Brain microvascular endothelial cell (primary cell): ENCODE measurements at regions not wholly inside any gene's neighbourhood (a gene's known extent, or its start where the extent isn't known, plus 50 kb on each side); places are given as distances from the start of the nearest gene placed in this dataset.
A peak's percentile ranks its signal among the peaks of the same experiment; 100 is the strongest.

Experiments used
- DNase-seq: peaks from one replicate; pipeline ENCODE4 v3.0.0-alpha.2; 2020
- H3K27ac ChIP-seq: fragments of 250-450 bp; sonication (Bioruptor Pico); 2 replicates; pipeline ENCODE4 v1.5.1; 2020; ENCODE audit warnings: mild to moderate bottlenecking, moderate library complexity
- H3K27me3 ChIP-seq: fragments of 250-450 bp; sonication (Bioruptor Pico); replicated peaks from 2 replicates; pipeline ENCODE4 v1.5.1; 2020; ENCODE audit warnings: mild to moderate bottlenecking
- H3K36me3 ChIP-seq: fragments of 250-450 bp; sonication (Bioruptor Pico); replicated peaks from 2 replicates; pipeline ENCODE4 v1.5.1; 2020; ENCODE audit warnings: mild to moderate bottlenecking
- H3K4me3 ChIP-seq: 2 replicates; pipeline ENCODE4 v1.5.1; 2011; ENCODE audit warnings: low read depth, mild to moderate bottlenecking, control low read depth, low read length, moderate library complexity
- in situ Hi-C: cut with HindIII; loops from 2 replicates; pipeline ENCODE4 v1.10.0; 2017; ENCODE audit warnings: low sequenced_read_pairs, low pct_ligation_motif_present
- TF ChIP-seq, protein P1 (sequence below): IDR thresholded peaks from 2 replicates; pipeline ENCODE4 v1.5.1; 2011; ENCODE audit warnings: low read depth, mild to moderate bottlenecking, moderate library complexity, low read length, control low read depth, inconsistent platforms; ENCODE audit errors: missing control alignments

- DNase-seq: no peak
- TF ChIP-seq, protein P1, sequence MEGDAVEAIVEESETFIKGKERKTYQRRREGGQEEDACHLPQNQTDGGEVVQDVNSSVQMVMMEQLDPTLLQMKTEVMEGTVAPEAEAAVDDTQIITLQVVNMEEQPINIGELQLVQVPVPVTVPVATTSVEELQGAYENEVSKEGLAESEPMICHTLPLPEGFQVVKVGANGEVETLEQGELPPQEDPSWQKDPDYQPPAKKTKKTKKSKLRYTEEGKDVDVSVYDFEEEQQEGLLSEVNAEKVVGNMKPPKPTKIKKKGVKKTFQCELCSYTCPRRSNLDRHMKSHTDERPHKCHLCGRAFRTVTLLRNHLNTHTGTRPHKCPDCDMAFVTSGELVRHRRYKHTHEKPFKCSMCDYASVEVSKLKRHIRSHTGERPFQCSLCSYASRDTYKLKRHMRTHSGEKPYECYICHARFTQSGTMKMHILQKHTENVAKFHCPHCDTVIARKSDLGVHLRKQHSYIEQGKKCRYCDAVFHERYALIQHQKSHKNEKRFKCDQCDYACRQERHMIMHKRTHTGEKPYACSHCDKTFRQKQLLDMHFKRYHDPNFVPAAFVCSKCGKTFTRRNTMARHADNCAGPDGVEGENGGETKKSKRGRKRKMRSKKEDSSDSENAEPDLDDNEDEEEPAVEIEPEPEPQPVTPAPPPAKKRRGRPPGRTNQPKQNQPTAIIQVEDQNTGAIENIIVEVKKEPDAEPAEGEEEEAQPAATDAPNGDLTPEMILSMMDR: no peak
Measured at GRCh38 chr6:16850681-16851026, 89.4 kb upstream of the ATXN1 start.

GRCh38 chr6:16849988-16850680, 88.9 kb upstream of the ATXN1 start:
- Histone ChIP-seq H3K36me3 (no peaks in the 10 kb centered on the region), H3K27ac (peak overlapping the region; percentile 59), H3K27me3 (no peaks in the 10 kb centered on the region), H3K4me3 (no peak overlapping the region)
- TF ChIP-seq, protein P1: no peak
- no peak for DNase-seq
- in situ Hi-C loops: no loop called here

More at GRCh38 chr6:16850681-16851026, 89.4 kb upstream of the ATXN1 start:
- Histone ChIP-seq H3K27ac (no peak overlapping the region), H3K4me3 (no peak overlapping the region), H3K36me3 (no peaks in the 10 kb centered on the region), H3K27me3 (no peaks in the 10 kb centered on the region)
- in situ Hi-C loops: no loop called here

GRCh38 chr6:16849280-16849987, 88.2 kb upstream of the ATXN1 start:
- Histone ChIP-seq H3K4me3 (no peak overlapping the region), H3K36me3 (no peaks in the 10 kb centered on the region), H3K27ac (peak overlapping the region; percentile 59), H3K27me3 (no peaks in the 10 kb centered on the region)
- in situ Hi-C loops: no loop called here
- peak; percentile 73 for DNase-seq
- TF ChIP-seq, protein P1: no peak

DNA sequence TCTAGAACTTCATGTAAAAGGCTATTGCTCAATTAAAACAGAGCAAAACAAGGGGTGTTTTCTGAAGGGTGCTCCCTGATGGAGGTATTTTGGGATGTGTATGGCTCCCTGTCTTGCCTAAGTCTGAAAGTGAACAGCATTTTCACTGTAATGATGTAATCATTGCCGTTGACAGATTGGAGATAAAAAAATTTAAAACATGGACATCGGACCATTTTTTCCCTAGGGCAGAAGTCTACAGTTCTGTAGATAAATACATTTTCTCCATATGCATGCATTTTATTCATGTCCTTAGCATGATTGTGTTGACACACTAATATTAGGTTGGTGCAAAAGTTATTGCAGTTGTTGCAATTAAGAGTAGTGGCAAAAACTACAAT, 85.1 kb upstream of the ATXN1 start:
- TF ChIP-seq, protein P1: no peak
- no peaks in the 10 kb centered on the region for H3K27me3 ChIP-seq
- no peak overlapping the region for H3K4me3 ChIP-seq
- in situ Hi-C loops: no loop called here
- H3K27ac ChIP-seq: no peak overlapping the region
- DNase-seq: no peak
- no peaks in the 10 kb centered on the region for H3K36me3 ChIP-seq

- TF ChIP-seq, protein P1: no peak
- Histone ChIP-seq H3K27me3 (no peaks in the 10 kb centered on the region), H3K36me3 (no peaks in the 10 kb centered on the region), H3K27ac (no peak overlapping the region), H3K4me3 (no peak overlapping the region)
- in situ Hi-C loops: no loop called here
- no peak for DNase-seq
Measured at GRCh38 chr6:16844183-16844582, 82.9 kb upstream of the ATXN1 start.

DNA sequence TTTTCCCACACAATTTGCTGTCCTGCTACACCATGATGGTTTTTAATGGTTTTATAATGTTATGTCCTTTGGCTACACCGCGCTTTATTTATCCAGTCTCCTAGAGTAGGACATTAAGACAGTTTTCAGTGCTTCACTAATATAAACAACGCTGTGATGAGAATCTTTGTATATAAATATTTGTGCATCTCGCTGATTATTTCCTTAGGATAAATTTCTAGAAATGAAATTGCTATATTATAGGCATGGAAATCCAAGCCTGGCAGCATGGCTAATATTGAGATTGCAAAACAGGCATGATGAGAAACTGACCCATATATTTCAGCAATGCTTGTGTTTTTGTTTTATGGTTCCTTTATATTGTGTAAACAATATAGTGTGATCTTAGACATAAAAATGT, 81.4 kb upstream of the ATXN1 start:
- Histone ChIP-seq H3K4me3 (no peak overlapping the region), H3K36me3 (no peaks in the 10 kb centered on the region), H3K27ac (no peak overlapping the region), H3K27me3 (no peaks in the 10 kb centered on the region)
- in situ Hi-C loops: no loop called here
- TF ChIP-seq, protein P1: no peak
- DNase-seq: no peak
